Omental fat pad (tissue), 3 donors: ENCODE measurements at regions not wholly inside any gene's neighbourhood (a gene's known extent, or its start where the extent isn't known, plus 50 kb on each side); places are given as distances from the start of the nearest gene placed in this dataset.

Experiments used
- ATAC-seq: fragments of 150-250 bp; one replicate; pipeline ENCODE4 v1.9.1; 2016; ENCODE audit warnings: mild to moderate bottlenecking, moderate library complexity; ENCODE audit not compliant: low FRiP score
- DNase-seq: peaks from one replicate; pipeline ENCODE4 v3.0.0-alpha.2; 2019; ENCODE audit warnings: low spot score
- CTCF ChIP-seq, 3 donors: fragments of 450-650 bp; IDR thresholded peaks; one replicate each; pipeline ENCODE4 v1.5.1; 2016 to 2017; ENCODE audit warnings: antibody characterized with exemption in 3 of 3, mild to moderate bottlenecking in 3 of 3, moderate library complexity in 2 of 3

GRCh38 chr2:168314236-168314635, 66.8 kb upstream of the STK39 start:
- no peak for TF ChIP-seq CTCF (IDR thresholded peaks at IDR 0.05)
- DNase-seq, result no peak
- no peak for ATAC-seq

GRCh38 chr2:168315331-168316072, 68.1 kb upstream of the STK39 start:
- ATAC-seq (no peak), DNase-seq (no peak)
- no peak for TF ChIP-seq CTCF (IDR thresholded peaks at IDR 0.05)

GRCh38 chr2:168316073-168316440, 68.7 kb upstream of the STK39 start:
- no peak for DNase-seq
- ATAC-seq, result no peak
- no peak for TF ChIP-seq CTCF (IDR thresholded peaks at IDR 0.05)

- DNase-seq, result no peak
- ATAC-seq, result no peak
- no peak for TF ChIP-seq CTCF (IDR thresholded peaks at IDR 0.05)
Observed at GRCh38 chr2:168317282-168317681, 69.9 kb upstream of the STK39 start.

GRCh38 chr2:168320267-168320666, 72.9 kb upstream of the STK39 start:
- no peak for ATAC-seq
- TF ChIP-seq CTCF (IDR thresholded peaks at IDR 0.05), result no peak
- no peak for DNase-seq

GRCh38 chr2:168322325-168323007, 75.1 kb upstream of the STK39 start:
- no peak for TF ChIP-seq CTCF (IDR thresholded peaks at IDR 0.05)
- ATAC-seq (no peak), DNase-seq (no peak)

- TF ChIP-seq CTCF (IDR thresholded peaks at IDR 0.05), result no peak
- no peak for ATAC-seq
- no peak for DNase-seq
Observed at GRCh38 chr2:168323529-168324021, 76.2 kb upstream of the STK39 start.
